PC-9 (cell line): ENCODE measurements at regions not wholly inside any gene's neighbourhood (a gene's known extent, or its start where the extent isn't known, plus 50 kb on each side); places are given as distances from the start of the nearest gene placed in this dataset.
"Not testable (repeated sequence)": the region's sequence is repeated elsewhere in the genome, so short reads cannot be mapped to it uniquely, and the experiment has no call there.

Experiments used
- BruUV-seq: library from RNA; stranded (reverse); fragments of 400-500 nt; replicated peaks from 2 replicates; lab custom pipeline; 2021; lab: Mats Ljungman, UMichigan
- CTCF ChIA-PET: fragments of 300-600 bp; sonication (Branson Sonifier 250); formaldehyde crosslinking; loops from one replicate; lab custom pipeline; 2022; ENCODE audit warnings: antibody characterized with exemption; lab: Charles Lee
- POLR2A ChIA-PET: fragments of 300-600 bp; sonication (Branson Sonifier 250); formaldehyde crosslinking; loops from one replicate; lab custom pipeline; 2022; ENCODE audit warnings: antibody characterized with exemption; ENCODE audit not compliant: unreplicated experiment; lab: Charles Lee
- DNase-seq, 2 experiments: peaks; one replicate each; pipeline versions ENCODE4 v3.0.0 to v3.0.0-alpha.2; 2015 to 2022; ENCODE audit warnings: mixed read lengths in 1 of 2
- H2AFZ ChIP-seq: fragments of 200-600 bp; sonication (generic); 2 replicates; pipeline ENCODE4 v1.8.1; 2017; ENCODE audit warnings: antibody characterized with exemption
- H3F3A ChIP-seq: fragments of 200-600 bp; sonication (generic); 2 replicates; pipeline ENCODE4 v1.8.1; 2017; ENCODE audit warnings: antibody characterized with exemption, mild to moderate bottlenecking, low read depth; ENCODE audit not compliant: insufficient read depth
- H3K27ac ChIP-seq: fragments of 200-600 bp; sonication (generic); 2 replicates; pipeline ENCODE4 v1.6.1; 2016; ENCODE audit warnings: mixed run types
- H3K27me3 ChIP-seq: fragments of 200-600 bp; sonication (generic); 2 replicates; pipeline ENCODE4 v1.6.1; 2016; ENCODE audit warnings: low read depth, mixed run types; ENCODE audit not compliant: insufficient read depth
- H3K36me3 ChIP-seq: fragments of 200-600 bp; sonication (generic); 2 replicates; pipeline ENCODE4 v1.6.1; 2016; ENCODE audit warnings: low read depth, mixed run types
- H3K4me1 ChIP-seq: fragments of 200-600 bp; sonication (generic); replicated peaks from 2 replicates; pipeline ENCODE4 v1.6.1; 2016; ENCODE audit warnings: mixed run types; ENCODE audit not compliant: insufficient read depth
- H3K4me2 ChIP-seq: fragments of 200-600 bp; sonication (generic); 2 replicates; pipeline ENCODE4 v1.6.1; 2017; ENCODE audit warnings: mixed run types
- H3K4me3 ChIP-seq: fragments of 200-600 bp; sonication (generic); 2 replicates; pipeline ENCODE4 v1.6.1; 2016; ENCODE audit warnings: mixed run types
- H3K79me2 ChIP-seq: fragments of 200-600 bp; sonication (generic); 2 replicates; pipeline ENCODE4 v1.6.1; 2017; ENCODE audit warnings: low read depth, mixed run types
- H3K9me2 ChIP-seq: fragments of 200-600 bp; sonication (generic); 2 replicates; pipeline ENCODE4 v1.8.1; 2017; ENCODE audit warnings: mild to moderate bottlenecking; ENCODE audit not compliant: insufficient read depth
- H3K9me3 ChIP-seq: fragments of 200-600 bp; sonication (generic); 2 replicates; pipeline ENCODE4 v1.8.1; 2016; ENCODE audit warnings: low read depth; ENCODE audit not compliant: insufficient read depth
- H4K20me1 ChIP-seq: fragments of 200-600 bp; sonication (generic); 2 replicates; pipeline ENCODE4 v1.8.1; 2017; ENCODE audit not compliant: insufficient read depth
- CTCF ChIP-seq: fragments of 200-600 bp; sonication (generic); conservative IDR thresholded peaks from 2 replicates; pipeline ENCODE4 v1.6.1; 2017; ENCODE audit warnings: mixed run types, antibody characterized with exemption, mild to moderate bottlenecking, moderate library complexity
- EZH2 ChIP-seq: fragments of 200-600 bp; sonication (generic); IDR thresholded peaks from 2 replicates; pipeline ENCODE4 v1.8.0; 2017; ENCODE audit warnings: antibody characterized with exemption, low read depth
- intact Hi-C: fragments of 100-400 bp; cut with micrococcal nuclease; formaldehyde crosslinking; loops from one replicate; pipeline ENCODE4 v1.10.0; 2022; ENCODE audit not compliant: unreplicated experiment

- Histone ChIP-seq H3K36me3 (no peaks in the 10 kb centered on the region), H3K4me3 (no peak overlapping the region), H3K27me3 (no peaks in the 10 kb centered on the region), H3K4me1 (no peaks in the 10 kb centered on the region), H3F3A (no peaks in the 10 kb centered on the region), H3K27ac (no peak overlapping the region), H3K79me2 (no peaks in the 10 kb centered on the region), H3K9me2 (no peaks in the 10 kb centered on the region), H2AFZ (no peak overlapping the region), H4K20me1 (no peaks in the 10 kb centered on the region), H3K9me3 (no peaks in the 10 kb centered on the region), H3K4me2 (no peak overlapping the region)
- ChIA-PET POLR2A (no interaction called here), CTCF (no interaction called here)
- no peak for DNase-seq
- BruUV-seq: no TSS peak
- TF ChIP-seq CTCF (no peak), EZH2 (no peak)
- intact Hi-C loops: no loop called here
Measured at GRCh38 chr9:78697618-78698017, 400.7 kb downstream of the PSAT1 start.

- peaks cover 3% of the 10 kb centered on the region; the same call in 1 of the 2 replicates for H3K27me3 ChIP-seq
- no peak overlapping the region for H3K4me2 ChIP-seq
- H4K20me1 ChIP-seq: no peaks in the 10 kb centered on the region
- H3K79me2 ChIP-seq: no peaks in the 10 kb centered on the region
- H3K36me3 ChIP-seq: no peaks in the 10 kb centered on the region
- ChIA-PET POLR2A (no interaction called here), CTCF (no interaction called here)
- no peak for DNase-seq
- no peak overlapping the region for H3K27ac ChIP-seq
- no TSS peak for BruUV-seq
- H3K9me3 ChIP-seq: no peaks in the 10 kb centered on the region
- no peaks in the 10 kb centered on the region for H3K4me1 ChIP-seq
- no peak overlapping the region for H2AFZ ChIP-seq
- H3K4me3 ChIP-seq: no peak overlapping the region
- TF ChIP-seq CTCF (no peak), EZH2 (no peak)
- intact Hi-C loops: no loop called here
- H3F3A ChIP-seq: no peaks in the 10 kb centered on the region
- no peaks in the 10 kb centered on the region for H3K9me2 ChIP-seq
Measured at GRCh38 chr9:78698371-78698770, 401.4 kb downstream of the PSAT1 start.

- H2AFZ ChIP-seq, H3K79me2 ChIP-seq, DNase-seq, H3K27me3 ChIP-seq, CTCF ChIA-PET, H3K4me2 ChIP-seq, POLR2A ChIA-PET, H3K4me1 ChIP-seq, BruUV-seq, H3K27ac ChIP-seq, H3F3A ChIP-seq, H3K36me3 ChIP-seq, H3K9me2 ChIP-seq, intact Hi-C loops, H3K4me3 ChIP-seq, H4K20me1 ChIP-seq, H3K9me3 ChIP-seq: not testable (repeated sequence)
Measured at GRCh38 chr9:78699217-78699616, 402.3 kb downstream of the PSAT1 start.

GRCh38 chr9:78704153-78704552, 407.2 kb downstream of the PSAT1 start:
- H3K4me1 ChIP-seq, BruUV-seq, DNase-seq, H3K36me3 ChIP-seq, H3K9me2 ChIP-seq, H3F3A ChIP-seq, H4K20me1 ChIP-seq, H3K27me3 ChIP-seq, H2AFZ ChIP-seq, H3K79me2 ChIP-seq, CTCF ChIA-PET, H3K27ac ChIP-seq, POLR2A ChIA-PET, H3K4me3 ChIP-seq, H3K9me3 ChIP-seq, H3K4me2 ChIP-seq: not testable (repeated sequence)
- intact Hi-C loops: loop anchor here (10.0 kb wide), 2 partner anchors 99 to 161 kb away; no protein-coding TSS in a partner anchor
